Activated CD4-positive, alpha-beta T cell treated with anti-CD3 and anti-CD28 coated beads for 24 hours (primary cell): ENCODE measurements at regions not wholly inside any gene's neighbourhood (a gene's known extent, or its start where the extent isn't known, plus 50 kb on each side); places are given as distances from the start of the nearest gene placed in this dataset.
A peak's percentile ranks its signal among the peaks of the same experiment; 100 is the strongest.
"Not testable (repeated sequence)": the region's sequence is repeated elsewhere in the genome, so short reads cannot be mapped to it uniquely, and the experiment has no call there.

Experiments used
- DNase-seq, 2 donors: peaks; one replicate each; pipeline ENCODE4 v3.0.0-alpha.2; 2020; ENCODE audit warnings: low read depth in 2 of 2

DNA sequence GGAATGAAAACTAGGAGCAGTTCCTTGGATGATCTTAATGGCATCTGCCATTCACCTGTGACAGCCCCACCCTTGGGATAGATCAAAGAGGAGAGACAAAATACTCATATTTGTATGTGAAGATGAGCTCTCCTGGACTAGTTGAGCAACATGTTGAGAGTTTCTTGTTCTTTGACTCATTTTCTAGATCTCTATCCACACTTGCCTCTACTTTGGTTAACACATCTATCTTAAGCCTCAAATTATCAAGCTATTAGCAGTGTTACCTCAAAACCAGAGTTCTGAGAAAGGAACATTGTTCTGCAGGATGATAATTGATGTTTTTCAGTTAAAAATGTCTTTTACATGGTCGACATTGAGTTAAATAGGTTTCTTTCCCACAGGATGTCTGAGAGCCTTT lies 94.2 kb upstream of the TEX13D start:
- DNase-seq, result no peak

DNA sequence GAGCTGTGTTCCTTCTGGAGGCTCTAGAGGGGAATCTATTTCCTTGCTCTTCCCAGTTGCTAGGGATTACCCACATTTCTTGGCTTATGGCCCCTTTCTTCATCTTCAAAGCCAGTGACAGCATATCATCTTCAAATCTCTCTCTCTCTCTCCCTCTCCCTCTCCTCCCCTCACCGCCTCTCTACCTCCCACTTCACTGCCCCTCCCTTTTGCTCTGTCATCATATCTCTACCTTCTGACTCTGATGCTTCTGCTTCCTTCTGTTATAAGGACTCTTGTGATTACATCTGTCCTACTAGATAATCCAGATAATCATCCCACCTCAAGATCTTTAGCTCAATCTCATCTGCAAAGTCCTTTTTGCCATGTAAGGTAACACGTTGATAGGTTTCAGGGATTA lies 93.1 kb upstream of the TEX13D start:
- no peak for DNase-seq

DNA sequence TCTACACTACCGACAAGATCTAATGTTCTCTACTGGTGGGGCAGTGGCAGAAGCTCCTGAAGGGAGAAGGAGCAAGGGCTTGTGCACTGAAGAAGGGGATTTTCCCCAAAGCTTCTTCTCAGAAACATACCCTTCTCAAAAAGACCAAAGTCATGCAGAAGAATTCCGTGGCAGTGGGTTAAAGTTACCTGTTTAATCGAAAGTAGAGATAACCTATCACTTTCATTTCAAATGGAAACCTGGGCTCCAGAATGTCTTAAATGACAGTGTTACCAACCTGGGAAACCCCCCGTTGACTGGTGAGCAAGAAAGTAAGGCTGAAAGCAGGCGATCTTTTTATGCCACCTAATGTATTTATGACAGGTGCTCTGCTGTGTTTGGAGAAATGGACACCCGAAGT lies 92.5 kb upstream of the TEX13D start:
- DNase-seq, result peak in 1 of 2 donors; percentile 36

DNA sequence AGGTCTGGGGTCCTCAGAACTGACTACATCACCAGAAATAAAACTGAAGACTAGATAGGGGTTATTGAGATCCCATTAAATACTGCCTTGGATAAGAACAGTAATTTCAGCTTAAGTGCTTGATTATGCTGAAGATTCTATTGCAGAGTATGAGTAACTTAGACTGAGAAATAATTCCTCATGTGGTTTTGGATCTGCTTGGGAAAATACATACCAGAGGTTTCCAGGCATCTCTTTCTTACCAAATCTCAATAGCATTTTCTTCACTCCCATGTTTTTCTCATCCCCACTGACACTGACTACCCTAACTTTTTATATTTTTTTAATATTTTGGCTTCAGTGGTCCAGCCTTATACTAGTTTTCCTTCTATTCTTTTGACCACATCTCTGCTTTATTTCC lies 92.0 kb upstream of the TEX13D start:
- DNase-seq, result no peak

DNA sequence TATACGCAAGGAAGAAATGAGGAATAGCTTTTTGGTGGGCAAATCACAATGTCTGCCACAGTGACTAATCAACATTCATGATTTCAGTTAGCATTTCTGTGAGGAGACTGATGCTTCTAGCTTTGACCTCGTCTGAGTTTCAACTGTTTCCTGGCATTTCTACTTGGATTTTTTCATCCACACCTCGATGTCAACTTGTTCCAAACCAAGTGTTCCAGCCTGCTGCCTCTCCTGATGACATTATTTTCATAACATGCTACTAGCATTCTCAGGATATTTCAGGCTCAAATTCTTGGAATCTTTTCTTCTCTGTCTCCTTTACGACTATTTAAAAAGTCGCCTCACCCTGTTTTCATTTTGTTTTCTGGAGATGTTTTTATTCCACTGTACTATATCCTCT lies 90.3 kb upstream of the TEX13D start:
- DNase-seq, result no peak

DNA sequence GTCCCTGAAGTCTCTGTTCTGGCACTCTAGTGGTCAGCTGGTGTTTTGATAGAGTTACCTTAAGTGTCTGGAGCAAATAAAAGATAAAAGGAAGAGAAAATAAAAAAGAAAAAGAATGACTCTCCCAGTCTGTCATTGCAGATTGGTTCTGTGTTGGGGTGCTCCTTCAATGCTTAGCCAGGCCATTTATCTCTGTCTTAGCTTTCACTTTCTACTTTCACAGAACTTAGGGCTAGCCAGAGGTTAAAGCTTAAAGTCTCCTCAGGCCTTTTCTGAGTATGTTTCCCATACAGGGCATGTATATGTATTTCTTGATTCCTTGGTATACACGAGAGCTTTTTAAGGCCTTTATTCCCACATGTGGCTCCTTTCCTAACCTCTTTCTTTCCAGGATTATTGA lies 83.1 kb upstream of the TEX13D start:
- DNase-seq, result no peak

DNA sequence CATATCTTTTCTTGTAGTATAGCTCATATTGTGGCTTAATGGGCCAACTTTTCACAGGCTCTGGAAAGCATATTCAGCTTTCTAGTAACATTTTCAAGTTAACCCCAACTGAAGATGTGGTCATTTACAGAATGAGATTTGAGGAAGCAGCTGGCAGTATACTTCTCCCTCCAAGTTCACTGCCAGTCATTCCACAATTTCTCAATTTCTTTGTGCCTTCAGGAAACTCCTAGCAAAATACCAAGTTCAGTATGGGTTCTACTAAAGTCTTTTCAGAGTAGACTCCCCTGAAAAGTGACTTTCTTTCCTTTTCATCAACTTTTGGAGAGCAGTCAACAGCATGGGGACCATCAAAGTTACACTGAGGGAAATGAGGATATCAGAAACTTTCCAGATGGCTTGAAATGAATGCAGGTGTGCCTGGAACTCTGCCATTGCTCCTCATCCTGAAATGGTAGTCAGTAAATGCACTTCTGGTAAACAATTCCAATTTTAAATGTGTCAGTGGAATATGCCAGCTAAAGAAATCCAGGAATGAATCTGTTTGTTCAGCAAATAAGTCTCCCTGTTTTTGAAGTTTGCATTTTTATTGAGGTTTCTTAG lies 81.5 kb upstream of the TEX13D start:
- DNase-seq, result no peak

DNA sequence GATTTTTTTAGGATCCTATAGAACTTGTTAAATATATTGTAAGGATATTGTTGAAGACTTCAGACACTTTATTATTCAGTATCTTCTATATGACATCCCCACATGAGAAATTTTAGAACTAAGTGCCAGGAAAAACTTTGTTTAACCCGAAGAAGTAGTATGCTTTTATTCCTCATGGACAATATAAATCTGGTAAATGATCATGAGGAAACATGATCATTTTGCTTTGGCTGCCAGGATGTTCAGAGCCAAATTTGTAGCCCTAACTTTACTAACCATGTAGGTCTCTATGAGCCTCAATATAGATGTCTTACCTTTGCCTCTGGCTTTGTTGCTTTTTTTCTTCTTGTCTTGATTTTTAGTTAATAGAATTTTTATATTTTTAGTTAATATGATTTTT lies 77.8 kb upstream of the TEX13D start:
- DNase-seq, result no peak

DNA sequence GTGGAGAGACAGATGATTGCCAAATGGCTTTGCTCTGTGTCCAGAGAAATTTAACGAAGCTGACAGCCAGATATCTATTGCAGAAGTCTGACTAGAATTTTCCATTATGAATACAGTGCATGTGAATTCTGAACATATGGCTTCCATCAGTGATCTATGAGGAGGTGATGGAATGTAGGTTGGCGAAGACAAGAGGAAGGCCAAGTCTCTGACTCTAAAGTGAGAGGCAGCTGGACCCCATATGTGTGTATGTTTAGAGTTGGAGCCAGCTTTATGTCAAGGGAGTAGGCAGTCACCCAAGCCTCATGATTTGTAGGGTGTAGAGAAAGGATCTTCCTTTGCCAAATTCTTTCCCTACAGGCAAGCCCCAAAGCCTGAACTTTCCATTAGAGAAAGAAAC lies 76.2 kb upstream of the TEX13D start:
- no peak for DNase-seq

DNA sequence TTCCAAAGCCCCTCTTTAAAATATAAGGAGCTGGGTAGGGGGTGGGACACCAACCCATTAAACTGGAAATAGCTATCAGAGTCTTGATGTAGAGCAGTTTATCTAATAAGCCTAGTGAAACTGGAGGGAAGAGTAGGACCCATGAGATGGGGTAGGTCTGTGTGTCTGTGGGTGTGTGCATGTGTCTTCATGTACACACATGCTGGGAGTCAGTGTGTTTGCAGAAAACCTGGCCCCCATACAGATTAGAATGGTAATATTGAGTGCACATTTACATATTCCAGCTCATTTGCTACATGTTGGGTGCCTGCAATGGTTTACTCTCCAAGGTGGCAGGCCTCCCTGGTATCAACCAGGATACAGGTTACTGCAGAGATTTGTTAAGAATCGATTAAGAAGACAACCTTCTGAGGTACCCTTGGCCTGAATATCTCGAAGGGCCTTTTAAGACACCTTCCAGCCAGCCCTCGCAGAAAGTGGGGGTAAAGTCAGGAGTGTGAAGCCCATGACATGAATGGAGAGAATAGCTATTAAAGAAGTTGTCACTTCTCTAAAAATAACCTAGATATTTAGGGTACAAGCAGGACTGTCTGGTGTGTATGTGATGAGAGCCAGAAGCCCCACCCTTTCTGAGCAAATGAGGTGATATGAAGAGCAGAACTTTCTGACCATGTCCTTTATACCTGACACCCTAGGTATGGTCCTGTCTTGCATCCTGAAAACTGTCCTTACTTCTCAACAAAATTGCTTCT lies 75.7 kb upstream of the TEX13D start:
- no peak for DNase-seq

DNA sequence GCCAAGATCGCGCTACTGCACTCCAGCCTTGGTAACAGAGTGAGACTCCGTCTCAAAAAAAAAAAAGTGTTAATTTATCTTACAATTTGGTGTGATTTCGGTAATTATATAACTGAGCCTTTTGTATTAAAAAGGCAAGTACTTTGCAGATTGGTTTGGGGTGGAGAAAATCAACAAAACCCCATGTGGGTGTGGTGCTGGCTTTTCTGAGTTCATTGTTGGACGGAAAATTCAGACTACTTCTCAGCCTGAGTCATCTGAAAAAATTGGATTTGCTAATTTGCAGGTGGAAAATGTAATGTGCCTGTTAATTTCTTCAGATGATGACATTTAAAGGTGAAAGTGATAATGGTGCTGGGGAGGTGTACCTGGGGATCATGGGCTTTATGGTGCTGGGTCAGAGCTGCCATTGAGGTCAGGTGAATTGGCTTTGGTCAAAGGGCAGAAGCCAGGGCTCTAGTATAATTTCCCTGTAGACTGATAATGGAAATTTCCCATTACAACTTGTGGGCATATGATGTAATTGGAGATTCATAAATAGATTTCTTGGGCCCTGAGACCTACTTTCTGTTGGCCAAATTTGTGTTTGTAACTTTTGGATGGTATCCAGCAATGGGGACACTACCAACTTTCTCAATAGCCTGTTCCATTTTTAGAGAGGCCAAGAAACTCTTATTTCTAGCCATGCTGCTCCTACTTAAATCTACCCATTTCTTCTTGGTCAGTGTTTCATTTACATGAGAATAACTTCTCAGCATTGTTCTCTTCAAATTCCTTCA lies 74.3 kb upstream of the TEX13D start:
- no peak for DNase-seq

DNA sequence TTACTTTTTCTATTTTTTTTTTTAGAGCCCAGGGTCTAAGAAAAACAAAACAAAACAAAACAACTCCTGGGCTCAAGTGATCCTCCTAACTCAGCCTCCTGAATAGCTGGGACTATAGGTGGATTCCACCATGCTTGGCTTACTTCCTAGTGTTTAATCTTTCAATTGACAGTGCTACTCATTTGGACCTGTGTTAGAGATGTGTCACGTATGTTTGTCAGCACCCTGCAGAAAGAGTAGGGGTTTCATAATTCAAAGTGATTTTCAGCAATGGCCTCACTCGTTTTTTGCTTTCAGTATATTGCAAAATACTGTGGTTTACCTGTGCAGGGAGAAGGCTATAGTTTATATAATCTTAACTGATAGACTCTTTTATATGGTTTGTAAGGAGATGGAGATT lies 71.6 kb upstream of the TEX13D start:
- no peak for DNase-seq

DNA sequence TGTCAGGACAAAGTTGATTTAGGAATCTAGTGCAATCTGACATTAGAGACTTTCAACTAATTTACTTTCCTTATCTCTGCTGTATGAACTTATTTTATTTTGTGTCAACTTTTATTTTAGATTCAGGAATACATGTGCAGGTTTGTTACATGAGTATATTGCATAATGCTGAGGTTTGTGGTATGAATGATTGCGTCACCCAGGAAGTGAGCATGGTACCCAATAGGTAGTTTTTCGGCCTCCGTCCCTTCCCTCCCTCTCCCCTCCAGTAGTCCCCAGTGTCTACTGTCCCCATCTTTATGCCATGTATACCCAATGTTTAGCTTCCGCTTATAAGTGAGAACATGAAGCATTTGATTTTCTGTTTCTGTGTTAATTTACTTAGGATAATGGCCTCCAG lies 68.7 kb upstream of the TEX13D start:
- DNase-seq, result no peak

DNA sequence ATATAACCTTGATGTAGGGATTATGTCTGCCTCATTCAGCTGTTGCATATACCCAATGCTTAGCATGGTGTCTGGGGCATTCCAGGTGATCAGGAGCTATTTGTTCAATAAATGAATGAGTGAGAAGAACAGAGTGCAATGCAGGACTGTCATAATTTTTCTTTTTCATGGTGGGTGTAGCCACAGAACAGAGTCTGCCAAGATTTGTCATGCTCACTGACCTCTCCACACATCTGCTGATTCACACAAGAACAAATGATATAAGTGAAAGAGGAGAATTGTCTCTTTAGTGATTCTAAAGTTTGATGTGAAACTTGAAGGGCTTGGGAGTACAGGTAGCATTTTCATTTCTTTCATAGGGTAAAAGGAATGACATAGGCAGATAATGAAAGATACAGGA lies 64.4 kb upstream of the TEX13D start:
- no peak for DNase-seq

DNA sequence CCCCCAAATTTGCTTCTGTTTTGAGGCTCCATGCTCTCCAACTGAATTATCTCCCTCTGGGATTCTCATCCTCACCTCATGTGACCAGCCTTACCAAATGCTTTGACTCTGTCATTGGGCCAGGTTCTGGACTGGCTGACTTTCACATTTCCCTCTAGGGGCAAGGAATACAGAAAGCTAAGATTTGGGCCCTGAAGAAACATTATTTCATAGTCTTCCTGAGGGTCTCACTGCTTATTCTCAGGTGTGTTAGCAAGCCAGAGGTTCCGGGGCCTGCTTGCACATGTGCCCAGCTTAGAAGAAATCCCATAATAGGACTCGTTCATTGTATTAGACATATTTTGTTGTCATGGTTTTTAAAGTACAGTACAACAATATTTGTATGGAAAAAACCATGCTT lies 62.6 kb upstream of the TEX13D start:
- DNase-seq, result no peak

DNA sequence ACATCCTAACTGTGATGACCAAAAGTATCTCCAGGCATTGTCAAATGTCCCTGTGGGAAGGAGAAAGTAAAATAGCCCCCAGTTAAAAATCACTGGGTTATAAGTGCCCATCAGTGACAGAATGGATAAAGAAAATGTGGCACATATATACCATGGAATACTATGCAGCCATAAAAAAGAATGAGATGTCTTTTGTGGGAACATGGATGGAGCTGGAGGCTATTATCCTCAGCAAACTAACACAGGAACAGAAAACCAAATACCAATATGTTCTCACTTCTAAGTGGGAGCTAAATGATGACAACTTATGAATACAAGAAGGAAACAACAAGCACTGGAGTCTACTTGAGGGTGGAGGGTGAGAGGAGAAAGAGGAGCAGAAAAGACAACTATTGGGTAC lies 60.9 kb upstream of the TEX13D start:
- DNase-seq, result not testable (repeated sequence)

DNA sequence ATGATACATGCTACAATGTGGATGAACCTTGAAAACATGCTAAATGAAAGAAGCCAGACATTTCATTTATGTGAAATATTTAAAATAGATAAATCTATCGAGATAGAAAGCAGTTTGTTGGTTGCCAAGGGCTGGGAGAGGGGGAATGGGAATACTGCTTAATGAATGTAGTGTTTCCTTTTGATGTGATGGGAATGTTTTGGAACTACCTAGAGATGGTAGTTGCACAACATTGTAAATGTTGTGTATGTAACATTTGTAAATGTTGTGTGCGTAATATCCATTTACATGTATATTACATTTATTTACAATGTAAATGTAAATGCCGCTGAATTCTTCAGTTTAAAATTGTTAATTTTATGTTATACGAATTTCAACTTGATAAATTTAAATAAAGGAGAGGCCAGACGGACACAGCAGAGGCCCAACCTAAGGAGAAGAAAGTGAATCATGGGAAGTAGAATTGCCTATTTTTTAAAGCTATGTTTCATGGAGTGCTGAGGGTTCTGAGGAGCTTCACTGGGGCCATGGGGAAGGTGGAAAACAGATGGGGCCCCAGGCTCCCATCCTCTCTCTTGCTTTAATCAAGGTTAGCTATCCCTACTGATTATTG lies 60.0 kb upstream of the TEX13D start:
- DNase-seq, result no peak

DNA sequence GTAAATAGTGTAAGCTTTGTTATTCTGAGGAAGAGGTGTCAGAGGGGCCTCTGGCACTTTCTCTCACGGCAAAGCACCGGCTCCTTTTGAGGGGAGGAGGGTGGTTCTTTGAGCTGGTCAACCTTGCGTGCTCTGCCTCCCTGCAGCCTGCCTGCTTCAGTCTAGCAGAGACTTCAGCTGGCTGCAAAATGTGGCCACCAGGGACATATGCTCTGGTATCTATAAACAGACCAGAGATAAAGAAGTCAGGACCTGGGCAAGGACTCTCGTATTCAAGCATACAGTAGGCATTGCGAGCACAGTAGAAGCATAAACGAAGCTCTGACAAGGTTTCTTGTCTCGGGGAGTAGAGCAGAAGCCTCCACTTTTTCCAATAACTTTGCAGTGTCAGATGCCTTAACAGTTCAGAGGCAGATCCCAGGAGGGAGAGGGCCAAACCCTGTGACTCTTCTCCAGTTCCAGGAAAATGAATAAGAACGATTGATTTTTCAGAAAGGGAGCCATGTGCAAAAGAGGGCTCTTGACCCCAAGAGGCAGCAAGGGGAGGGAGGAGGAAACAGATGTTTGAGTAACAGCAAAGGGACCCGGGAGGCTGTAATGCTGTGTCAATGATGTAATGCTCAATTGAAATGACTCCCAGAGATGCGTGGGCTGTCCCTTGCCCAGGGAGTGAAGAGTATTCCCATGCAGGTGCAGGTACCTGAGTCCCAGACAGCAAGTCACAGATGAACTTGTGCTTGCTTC lies 57.9 kb upstream of the TEX13D start:
- DNase-seq, result no peak

DNA sequence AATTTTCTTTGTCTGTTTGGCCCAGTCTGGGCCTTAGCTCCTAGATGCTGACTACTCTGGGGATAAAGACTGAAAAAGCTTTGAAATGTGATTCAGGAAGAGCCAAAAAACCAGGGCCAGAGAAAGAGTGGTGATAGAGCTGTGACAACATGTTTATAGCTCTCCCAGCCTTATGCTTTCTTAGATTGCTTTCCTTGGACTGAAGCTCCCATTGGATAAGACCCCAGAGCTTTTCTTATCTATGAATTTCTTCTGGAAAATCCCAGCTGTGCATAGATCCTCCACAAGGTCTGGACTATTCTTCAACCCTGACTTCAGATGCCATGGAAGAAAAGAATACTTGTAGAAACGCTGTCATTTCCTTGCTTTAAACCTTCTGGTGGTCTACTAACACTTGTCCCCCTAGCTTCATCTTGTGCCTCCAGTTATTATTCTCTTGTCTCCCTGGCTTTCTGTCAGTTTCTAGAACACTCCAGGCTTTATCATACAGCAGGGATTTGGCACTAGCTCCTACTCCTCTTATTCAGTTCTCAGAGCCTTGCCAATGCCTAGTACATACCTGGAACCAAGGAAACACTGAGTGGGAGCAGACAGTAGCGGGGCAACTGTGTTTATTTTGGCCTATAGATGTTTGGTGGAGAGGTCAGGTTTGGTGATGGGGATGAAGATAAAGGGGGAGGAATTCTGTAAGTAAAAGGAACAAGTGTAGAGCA lies 57.1 kb upstream of the TEX13D start:
- DNase-seq, result no peak

DNA sequence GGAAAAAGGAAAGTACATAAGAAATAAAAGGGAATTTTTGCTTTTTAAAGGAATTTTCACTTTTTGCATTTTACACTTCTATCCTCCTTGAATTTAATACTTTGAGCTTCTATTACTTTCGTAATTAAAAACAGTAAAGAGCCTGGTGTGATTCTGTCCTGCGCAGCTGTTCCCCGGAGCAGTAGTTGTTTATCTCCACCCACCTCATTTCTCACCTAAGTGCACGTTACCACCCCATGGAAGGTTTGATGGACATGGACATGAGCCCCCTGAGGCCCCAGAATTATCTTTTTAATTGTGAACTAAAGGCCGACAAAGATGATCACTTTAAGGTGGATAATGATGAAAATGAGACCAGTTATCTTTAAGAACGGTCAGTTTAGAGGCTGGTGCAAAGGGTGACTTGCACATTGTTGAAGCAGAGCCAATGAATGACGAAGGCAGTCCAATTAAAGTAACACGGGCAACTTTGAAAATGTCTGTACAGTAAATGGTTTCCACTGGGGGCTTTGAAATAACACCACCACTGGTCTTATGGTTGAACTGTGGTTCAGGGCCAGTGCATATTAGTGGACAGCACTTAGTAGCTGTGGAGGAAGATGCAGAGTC lies 52.1 kb upstream of the TEX13D start:
- DNase-seq, result no peak

DNA sequence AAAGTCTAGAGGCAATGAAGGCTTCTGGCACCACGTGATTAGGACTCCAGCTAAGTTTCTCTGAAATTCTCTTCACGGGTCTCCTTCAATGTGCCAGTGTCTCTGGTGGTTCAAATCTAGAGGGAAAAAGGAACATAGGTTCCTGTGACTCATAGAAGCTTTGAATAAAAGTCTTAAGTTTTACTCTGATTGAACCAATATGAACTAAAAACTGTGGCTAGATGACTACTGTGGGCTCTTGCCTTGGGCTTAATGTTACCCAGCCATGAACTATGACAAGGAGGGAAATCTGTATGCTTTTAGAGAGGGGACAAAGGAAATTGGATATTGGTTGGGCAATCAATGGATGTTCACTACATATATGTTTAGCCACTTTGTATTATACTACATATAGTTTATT lies 49.9 kb upstream of the TEX13D start:
- no peak for DNase-seq
